AG09309 (cell line): ENCODE measurements at regions not wholly inside any gene's neighbourhood (a gene's known extent, or its start where the extent isn't known, plus 50 kb on each side); places are given as distances from the start of the nearest gene placed in this dataset.

ENCODE experiments used
- DNase-seq: peaks from one replicate; pipeline ENCODE4 v3.0.0-alpha.2; 2010; ENCODE audit warnings: low read depth
- H3K4me3 ChIP-seq: 2 replicates; pipeline ENCODE4 v1.5.1; 2011; ENCODE audit warnings: mild to moderate bottlenecking, low read depth, low read length, moderate library complexity; ENCODE audit not compliant: control insufficient read depth
- CTCF ChIP-seq: IDR thresholded peaks from 2 replicates; pipeline ENCODE4 v1.5.1; 2011; ENCODE audit warnings: mild to moderate bottlenecking, low read depth, low read length, inconsistent platforms; ENCODE audit not compliant: insufficient read depth, control insufficient read depth; ENCODE audit errors: missing control alignments

- TF ChIP-seq CTCF, result no peak
- no peak for DNase-seq
- H3K4me3 ChIP-seq, result no peak overlapping the region
Observed at GRCh38 chr1:58123051-58123450, 423.5 kb downstream of the OMA1 start.

GRCh38 chr1:58119971-58120370, 426.6 kb downstream of the OMA1 start:
- H3K4me3 ChIP-seq, result no peak overlapping the region
- no peak for TF ChIP-seq CTCF
- no peak for DNase-seq

- no peak for DNase-seq
- TF ChIP-seq CTCF, result no peak
- no peak overlapping the region for H3K4me3 ChIP-seq
Observed at GRCh38 chr1:58116284-58116683, 430.2 kb downstream of the OMA1 start.

- H3K4me3 ChIP-seq, result no peak overlapping the region
- DNase-seq, result no peak
- TF ChIP-seq CTCF, result no peak
Observed at GRCh38 chr1:58109646-58110200, 436.8 kb downstream of the OMA1 start.

- no peak for TF ChIP-seq CTCF
- H3K4me3 ChIP-seq, result no peak overlapping the region
- no peak for DNase-seq
Observed at GRCh38 chr1:58108783-58109182, 437.7 kb downstream of the OMA1 start.

GRCh38 chr1:58107943-58108342, 438.6 kb downstream of the OMA1 start:
- no peak for TF ChIP-seq CTCF
- DNase-seq, result no peak
- no peak overlapping the region for H3K4me3 ChIP-seq

GRCh38 chr1:58104960-58105359, 441.6 kb downstream of the OMA1 start:
- no peak overlapping the region for H3K4me3 ChIP-seq
- TF ChIP-seq CTCF, result no peak
- no peak for DNase-seq
